ENCODE measurements at regions not wholly inside any gene's neighbourhood (a gene's known extent, or its start where the extent isn't known, plus 50 kb on each side); places are given as distances from the start of the nearest gene placed in this dataset.

DNA sequence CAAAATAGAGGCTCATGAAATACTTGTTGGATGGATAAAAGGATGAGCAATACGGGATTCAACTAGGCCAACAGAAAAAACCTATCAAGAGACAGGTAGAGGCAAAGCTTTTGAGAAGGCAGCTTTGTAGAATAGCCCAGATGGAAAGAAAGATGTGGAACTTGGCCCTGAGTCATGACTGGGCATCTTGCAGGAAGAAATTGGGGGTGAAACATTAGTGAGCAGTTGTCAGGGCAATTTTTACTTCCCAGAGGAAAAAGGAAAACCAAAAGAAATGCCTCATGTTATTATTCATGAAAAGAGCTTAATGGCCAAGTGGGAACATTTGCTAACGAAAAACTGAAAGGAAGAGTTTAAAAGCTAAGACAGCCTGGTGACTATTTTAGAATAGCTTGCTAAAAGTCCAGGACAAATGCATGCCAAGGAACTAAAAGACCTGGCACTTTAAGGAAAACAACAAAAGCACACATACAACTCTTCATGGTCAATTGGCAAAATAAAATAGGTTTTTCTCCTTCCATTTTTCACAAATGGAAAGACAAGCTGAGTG, 180.1 kb downstream of the HS3ST3A1 start:
- TF ChIP-seq, protein P1, sequence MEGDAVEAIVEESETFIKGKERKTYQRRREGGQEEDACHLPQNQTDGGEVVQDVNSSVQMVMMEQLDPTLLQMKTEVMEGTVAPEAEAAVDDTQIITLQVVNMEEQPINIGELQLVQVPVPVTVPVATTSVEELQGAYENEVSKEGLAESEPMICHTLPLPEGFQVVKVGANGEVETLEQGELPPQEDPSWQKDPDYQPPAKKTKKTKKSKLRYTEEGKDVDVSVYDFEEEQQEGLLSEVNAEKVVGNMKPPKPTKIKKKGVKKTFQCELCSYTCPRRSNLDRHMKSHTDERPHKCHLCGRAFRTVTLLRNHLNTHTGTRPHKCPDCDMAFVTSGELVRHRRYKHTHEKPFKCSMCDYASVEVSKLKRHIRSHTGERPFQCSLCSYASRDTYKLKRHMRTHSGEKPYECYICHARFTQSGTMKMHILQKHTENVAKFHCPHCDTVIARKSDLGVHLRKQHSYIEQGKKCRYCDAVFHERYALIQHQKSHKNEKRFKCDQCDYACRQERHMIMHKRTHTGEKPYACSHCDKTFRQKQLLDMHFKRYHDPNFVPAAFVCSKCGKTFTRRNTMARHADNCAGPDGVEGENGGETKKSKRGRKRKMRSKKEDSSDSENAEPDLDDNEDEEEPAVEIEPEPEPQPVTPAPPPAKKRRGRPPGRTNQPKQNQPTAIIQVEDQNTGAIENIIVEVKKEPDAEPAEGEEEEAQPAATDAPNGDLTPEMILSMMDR (IDR thresholded peaks at IDR 0.05) = no peak
- TF ChIP-seq POLR2A (IDR thresholded peaks at IDR 0.05) = no peak

Data from heart left ventricle (tissue), 13 donors.